Thoracic aorta (tissue), 2 donors: ENCODE measurements at regions not wholly inside any gene's neighbourhood (a gene's known extent, or its start where the extent isn't known, plus 50 kb on each side); places are given as distances from the start of the nearest gene placed in this dataset.

Source experiments
- ATAC-seq: fragments of 150-250 bp; one replicate; pipeline ENCODE4 v1.8.0; 2017; ENCODE audit warnings: low read depth; ENCODE audit not compliant: insufficient number of reproducible peaks, low FRiP score
- DNase-seq: peaks from one replicate; pipeline ENCODE4 v3.0.0-alpha.2; 2020; ENCODE audit warnings: low spot score
- H3K27ac ChIP-seq, 2 donors: fragments of 200-600 bp; sonication (generic); 1 replicate in 1 of 2; 2 replicates in 1 of 2; pipeline ENCODE4 v1.5.1; 2016; ENCODE audit warnings: mild to moderate bottlenecking in 2 of 2, moderate library complexity in 2 of 2
- H3K27me3 ChIP-seq: fragments of 200-600 bp; sonication (generic); replicated peaks from 2 replicates; pipeline ENCODE4 v1.6.0; 2016; ENCODE audit warnings: mild to moderate bottlenecking; ENCODE audit not compliant: insufficient read depth
- H3K36me3 ChIP-seq: fragments of 200-600 bp; sonication (generic); one replicate; pipeline ENCODE4 v1.5.1; 2016
- H3K4me1 ChIP-seq, 2 donors: fragments of 200-600 bp; sonication (generic); 1 replicate in 1 of 2; 2 replicates in 1 of 2; pipeline versions ENCODE4 v1.5.1 to v1.6.0; 2016; ENCODE audit warnings: low read depth in 2 of 2, mild to moderate bottlenecking in 1 of 2; ENCODE audit not compliant: control insufficient read depth in 1 of 2
- H3K4me3 ChIP-seq: fragments of 200-600 bp; sonication (generic); 2 replicates; pipeline ENCODE4 v1.5.1; 2016; ENCODE audit warnings: mild to moderate bottlenecking
- H3K9me3 ChIP-seq: fragments of 200-600 bp; sonication (generic); 2 replicates; pipeline ENCODE4 v1.5.1; 2016
- CTCF ChIP-seq: fragments of 200-600 bp; sonication (generic); IDR thresholded peaks from one replicate; pipeline ENCODE4 v1.5.1; 2019; ENCODE audit warnings: antibody characterized with exemption

GRCh38 chr4:33437406-33437805 lies 2717.2 kb downstream of the PCDH7 start:
- no peak for TF ChIP-seq CTCF
- no peak for ATAC-seq
- no peaks in the 10 kb centered on the region for H3K4me1 ChIP-seq

GRCh38 chr4:33446953-33447352 lies 2726.8 kb downstream of the PCDH7 start:
- Histone ChIP-seq H3K4me3 (no peak overlapping the region), H3K36me3 (no peaks in the 10 kb centered on the region), H3K9me3 (no peaks in the 10 kb centered on the region), H3K27me3 (no peaks in the 10 kb centered on the region), H3K27ac (no peak overlapping the region), H3K4me1 (no peaks in the 10 kb centered on the region)
- ATAC-seq, result no peak
- TF ChIP-seq CTCF, result no peak
- no peak for DNase-seq

More at GRCh38 chr4:33437406-33437805, 2717.2 kb downstream of the PCDH7 start:
- Histone ChIP-seq H3K27me3 (no peaks in the 10 kb centered on the region), H3K27ac (no peak overlapping the region), H3K4me3 (no peak overlapping the region), H3K36me3 (no peaks in the 10 kb centered on the region), H3K9me3 (no peaks in the 10 kb centered on the region)
- no peak for DNase-seq

GRCh38 chr4:33448948-33449347 lies 2728.8 kb downstream of the PCDH7 start:
- Histone ChIP-seq H3K36me3 (no peaks in the 10 kb centered on the region), H3K27me3 (no peaks in the 10 kb centered on the region), H3K27ac (no peak overlapping the region), H3K4me1 (no peaks in the 10 kb centered on the region), H3K4me3 (no peak overlapping the region), H3K9me3 (no peaks in the 10 kb centered on the region)
- DNase-seq, result no peak
- ATAC-seq, result no peak
- TF ChIP-seq CTCF, result no peak

- DNase-seq, result no peak
- no peak overlapping the region for H3K27ac ChIP-seq
- H3K27me3 ChIP-seq, result no peaks in the 10 kb centered on the region
- no peak for TF ChIP-seq CTCF
- H3K4me3 ChIP-seq, result no peak overlapping the region
- no peaks in the 10 kb centered on the region for H3K36me3 ChIP-seq
- H3K9me3 ChIP-seq, result no peaks in the 10 kb centered on the region
- H3K4me1 ChIP-seq, result no peaks in the 10 kb centered on the region
- ATAC-seq, result no peak
These were observed 2733.3 kb downstream of the PCDH7 start for GRCh38 chr4:33453436-33453835.

- no peaks in the 10 kb centered on the region for H3K36me3 ChIP-seq
- H3K27ac ChIP-seq, result no peak overlapping the region
- DNase-seq (no peak), ATAC-seq (no peak)
- no peaks in the 10 kb centered on the region for H3K27me3 ChIP-seq
- TF ChIP-seq CTCF, result no peak
- H3K4me3 ChIP-seq, result no peak overlapping the region
- no peaks in the 10 kb centered on the region for H3K9me3 ChIP-seq
- no peaks in the 10 kb centered on the region for H3K4me1 ChIP-seq
These were observed 2733.7 kb downstream of the PCDH7 start for GRCh38 chr4:33453916-33454315.
